ENCODE measurements at regions not wholly inside any gene's neighbourhood (a gene's known extent, or its start where the extent isn't known, plus 50 kb on each side); places are given as distances from the start of the nearest gene placed in this dataset.

GRCh38 chr3:127103080-127103479 is 89.9 kb upstream of the PRR23E start:
- TF ChIP-seq, protein P1, sequence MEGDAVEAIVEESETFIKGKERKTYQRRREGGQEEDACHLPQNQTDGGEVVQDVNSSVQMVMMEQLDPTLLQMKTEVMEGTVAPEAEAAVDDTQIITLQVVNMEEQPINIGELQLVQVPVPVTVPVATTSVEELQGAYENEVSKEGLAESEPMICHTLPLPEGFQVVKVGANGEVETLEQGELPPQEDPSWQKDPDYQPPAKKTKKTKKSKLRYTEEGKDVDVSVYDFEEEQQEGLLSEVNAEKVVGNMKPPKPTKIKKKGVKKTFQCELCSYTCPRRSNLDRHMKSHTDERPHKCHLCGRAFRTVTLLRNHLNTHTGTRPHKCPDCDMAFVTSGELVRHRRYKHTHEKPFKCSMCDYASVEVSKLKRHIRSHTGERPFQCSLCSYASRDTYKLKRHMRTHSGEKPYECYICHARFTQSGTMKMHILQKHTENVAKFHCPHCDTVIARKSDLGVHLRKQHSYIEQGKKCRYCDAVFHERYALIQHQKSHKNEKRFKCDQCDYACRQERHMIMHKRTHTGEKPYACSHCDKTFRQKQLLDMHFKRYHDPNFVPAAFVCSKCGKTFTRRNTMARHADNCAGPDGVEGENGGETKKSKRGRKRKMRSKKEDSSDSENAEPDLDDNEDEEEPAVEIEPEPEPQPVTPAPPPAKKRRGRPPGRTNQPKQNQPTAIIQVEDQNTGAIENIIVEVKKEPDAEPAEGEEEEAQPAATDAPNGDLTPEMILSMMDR (conservative IDR thresholded peaks at IDR 0.05 in 1 of 2, IDR thresholded peaks at IDR 0.05 in 1 of 2; ENCODE audit: low read depth in 1 of 2, low read length in 2 of 2), result no peak
- no peak for TF ChIP-seq EZH2 (IDR thresholded peaks at IDR 0.05; ENCODE audit: low read length, missing control alignments)

Data from fibroblast of lung (primary cell).